Astrocyte of the cerebellum (primary cell): ENCODE measurements at regions not wholly inside any gene's neighbourhood (a gene's known extent, or its start where the extent isn't known, plus 50 kb on each side); places are given as distances from the start of the nearest gene placed in this dataset.

Source experiments
- DNase-seq: peaks from one replicate; pipeline ENCODE4 v3.0.0-alpha.2; 2011; ENCODE audit warnings: low read depth
- H3K4me3 ChIP-seq: 2 replicates; pipeline ENCODE4 v1.5.1; 2011; ENCODE audit warnings: mild to moderate bottlenecking, low read depth, low read length, moderate library complexity
- in situ Hi-C: cut with HindIII; loops from 2 replicates; pipeline ENCODE4 v1.10.0; 2017; ENCODE audit warnings: low sequenced_read_pairs
- TF ChIP-seq, protein P1 (sequence below): IDR thresholded peaks from 2 replicates; pipeline ENCODE4 v1.5.1; 2012; ENCODE audit warnings: low read length, low read depth, moderate library complexity, mild to moderate bottlenecking; ENCODE audit errors: missing control alignments

DNA sequence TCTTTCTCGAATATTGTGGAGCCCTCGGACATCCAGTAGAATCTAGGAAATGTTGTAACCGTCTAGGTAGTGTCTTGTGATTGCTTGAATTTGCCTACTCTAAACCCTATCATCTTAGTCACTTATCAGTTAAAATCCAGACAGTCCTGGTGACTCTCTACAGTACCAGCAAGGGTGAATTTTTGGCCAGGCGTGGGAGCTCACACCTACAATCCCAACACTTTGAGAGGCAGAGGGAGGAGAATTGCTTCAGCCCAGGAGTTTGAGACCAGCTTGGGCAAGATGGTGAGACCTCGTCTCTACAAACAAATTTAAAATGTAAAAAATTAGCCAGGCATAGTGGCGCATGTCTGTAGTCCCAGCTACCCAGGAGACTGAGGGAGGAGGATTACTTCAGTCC is 230.9 kb downstream of the CHRM3 start:
- in situ Hi-C loops: no loop called here
- TF ChIP-seq, protein P1, sequence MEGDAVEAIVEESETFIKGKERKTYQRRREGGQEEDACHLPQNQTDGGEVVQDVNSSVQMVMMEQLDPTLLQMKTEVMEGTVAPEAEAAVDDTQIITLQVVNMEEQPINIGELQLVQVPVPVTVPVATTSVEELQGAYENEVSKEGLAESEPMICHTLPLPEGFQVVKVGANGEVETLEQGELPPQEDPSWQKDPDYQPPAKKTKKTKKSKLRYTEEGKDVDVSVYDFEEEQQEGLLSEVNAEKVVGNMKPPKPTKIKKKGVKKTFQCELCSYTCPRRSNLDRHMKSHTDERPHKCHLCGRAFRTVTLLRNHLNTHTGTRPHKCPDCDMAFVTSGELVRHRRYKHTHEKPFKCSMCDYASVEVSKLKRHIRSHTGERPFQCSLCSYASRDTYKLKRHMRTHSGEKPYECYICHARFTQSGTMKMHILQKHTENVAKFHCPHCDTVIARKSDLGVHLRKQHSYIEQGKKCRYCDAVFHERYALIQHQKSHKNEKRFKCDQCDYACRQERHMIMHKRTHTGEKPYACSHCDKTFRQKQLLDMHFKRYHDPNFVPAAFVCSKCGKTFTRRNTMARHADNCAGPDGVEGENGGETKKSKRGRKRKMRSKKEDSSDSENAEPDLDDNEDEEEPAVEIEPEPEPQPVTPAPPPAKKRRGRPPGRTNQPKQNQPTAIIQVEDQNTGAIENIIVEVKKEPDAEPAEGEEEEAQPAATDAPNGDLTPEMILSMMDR: no peak
- no peak overlapping the region for H3K4me3 ChIP-seq
- DNase-seq: no peak

DNA sequence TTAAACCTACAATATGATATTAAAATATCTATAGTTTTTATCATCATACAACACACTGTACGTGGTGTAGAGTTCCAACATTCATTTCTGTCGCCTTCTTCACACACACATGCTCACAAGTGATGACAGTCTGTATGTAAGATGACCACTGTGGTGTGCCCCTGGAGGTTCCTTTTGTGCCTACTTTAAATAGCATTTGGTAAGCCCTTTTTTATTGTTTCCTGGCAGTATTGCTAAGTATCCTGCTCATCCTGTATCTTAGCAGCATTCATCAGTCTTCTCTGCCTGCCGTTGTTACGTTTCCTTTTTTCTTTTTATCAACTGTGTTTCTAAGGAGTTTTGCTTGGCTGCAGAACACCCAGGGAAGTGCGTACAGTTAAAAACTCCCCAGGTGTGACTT is 231.4 kb downstream of the CHRM3 start:
- H3K4me3 ChIP-seq: no peak overlapping the region
- TF ChIP-seq, protein P1: no peak
- no peak for DNase-seq
- in situ Hi-C loops: no loop called here

DNA sequence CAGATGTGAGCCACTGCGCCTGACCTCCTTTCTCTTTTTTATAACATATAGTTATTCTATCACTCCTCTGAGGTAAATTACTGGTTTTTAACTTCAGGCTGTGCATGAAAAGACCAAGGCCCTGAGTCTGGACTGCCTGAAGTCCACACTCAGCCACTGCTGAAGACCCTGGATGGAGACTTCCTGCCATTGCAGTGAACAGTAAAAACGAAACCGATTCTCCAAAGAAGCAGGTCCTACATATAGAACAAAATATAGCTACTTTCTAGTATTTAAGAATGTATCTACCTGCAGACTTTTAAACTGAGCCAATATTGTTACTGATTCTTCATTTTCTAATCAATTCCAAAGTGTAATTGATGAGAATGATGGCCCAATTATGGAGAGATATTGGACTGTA is 232.8 kb downstream of the CHRM3 start:
- in situ Hi-C loops: no loop called here
- no peak for DNase-seq
- no peak overlapping the region for H3K4me3 ChIP-seq
- TF ChIP-seq, protein P1: no peak

DNA sequence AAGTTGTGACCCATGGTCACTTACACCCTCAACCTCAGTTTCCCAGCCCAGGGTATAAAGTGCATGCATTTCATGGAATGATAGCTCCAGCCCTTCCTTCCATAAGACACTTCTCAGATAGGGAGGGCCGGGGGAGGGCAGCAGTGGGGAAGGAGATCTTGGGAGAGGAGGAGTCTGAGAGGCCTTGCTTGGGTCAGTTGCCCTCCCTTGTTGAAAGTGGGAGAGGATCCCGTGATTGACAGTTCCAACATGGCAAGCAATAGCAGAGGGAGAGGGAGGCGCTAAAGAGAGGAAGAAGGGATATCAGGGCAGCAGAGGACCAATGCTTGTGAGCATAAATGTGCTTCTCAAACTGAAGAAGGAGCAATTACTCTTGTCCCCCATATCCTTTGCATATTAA is 244.4 kb downstream of the CHRM3 start:
- in situ Hi-C loops: no loop called here
- no peak for DNase-seq
- no peak overlapping the region for H3K4me3 ChIP-seq
- TF ChIP-seq, protein P1: no peak

DNA sequence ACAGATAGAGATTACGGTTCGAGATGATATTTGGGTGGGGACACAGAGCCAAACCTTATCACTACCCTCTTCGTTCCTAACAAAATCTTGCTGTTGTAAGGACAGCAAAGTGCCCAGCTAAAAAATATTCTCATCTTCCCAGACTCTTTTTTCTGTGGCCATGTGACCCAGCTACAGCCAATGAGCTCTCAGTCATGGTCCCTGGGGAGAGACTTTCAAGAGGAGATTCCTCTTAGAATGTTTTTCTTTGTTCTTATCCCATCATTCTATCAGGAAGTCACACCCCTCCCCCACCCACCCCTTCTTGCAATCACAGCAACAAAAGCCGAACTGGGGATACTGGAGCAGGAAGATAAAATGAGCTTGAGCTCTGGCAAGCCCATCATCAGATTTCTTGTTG is 247.1 kb downstream of the CHRM3 start:
- in situ Hi-C loops: no loop called here
- no peak overlapping the region for H3K4me3 ChIP-seq
- TF ChIP-seq, protein P1: no peak
- no peak for DNase-seq

DNA sequence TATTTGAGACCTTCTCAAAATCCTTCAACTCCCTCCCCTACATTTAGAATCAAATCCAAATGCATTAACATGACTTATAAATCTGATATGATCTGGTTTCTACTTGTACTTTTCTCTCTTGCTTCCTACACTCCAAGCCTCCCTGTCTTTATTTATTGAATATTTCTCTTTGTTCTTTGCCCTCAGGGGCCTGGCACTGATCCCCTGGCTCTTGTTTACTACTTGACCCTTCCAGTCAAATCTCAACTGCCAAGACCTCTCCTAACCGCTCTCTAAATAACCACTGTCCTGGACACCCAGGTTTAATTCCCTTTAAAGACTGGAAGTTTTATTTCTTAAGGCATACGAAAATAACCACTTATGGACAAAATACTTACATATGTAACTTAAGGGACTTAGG is 248.9 kb downstream of the CHRM3 start:
- DNase-seq: no peak
- in situ Hi-C loops: no loop called here
- H3K4me3 ChIP-seq: no peak overlapping the region
- TF ChIP-seq, protein P1: no peak

DNA sequence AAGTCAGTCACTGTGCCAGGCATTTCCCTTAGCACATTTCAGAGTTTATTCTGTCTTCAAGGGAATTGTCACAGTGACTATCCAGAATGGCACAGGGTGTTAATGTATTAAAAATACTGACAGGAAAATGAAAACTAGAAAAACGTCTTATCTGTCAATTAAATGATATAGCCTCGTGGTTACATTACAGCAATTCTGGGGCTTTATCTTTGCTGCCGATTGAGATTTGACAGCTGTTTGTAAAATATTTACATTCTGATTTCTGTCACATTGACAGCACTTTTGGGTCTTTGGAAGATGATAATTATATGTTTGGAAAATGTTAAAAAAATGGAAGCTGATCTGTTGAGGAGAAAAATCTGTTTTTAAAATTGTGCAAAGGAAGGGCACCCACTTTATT is 250.0 kb downstream of the CHRM3 start:
- no peak for DNase-seq
- in situ Hi-C loops: no loop called here
- TF ChIP-seq, protein P1: no peak
- H3K4me3 ChIP-seq: no peak overlapping the region
